RWPE1 (cell line): ENCODE measurements at regions not wholly inside any gene's neighbourhood (a gene's known extent, or its start where the extent isn't known, plus 50 kb on each side); places are given as distances from the start of the nearest gene placed in this dataset.

Experiments used
- CTCF ChIA-PET: fragments of 350-600 bp; sonication (Branson Sonifier 250); formaldehyde crosslinking; extraction: SDS; loops from one replicate; lab custom pipeline; 2021; lab: Yijun Ruan, JAX
- POLR2A ChIA-PET: fragments of 400-600 bp; formaldehyde crosslinking; extraction: SDS; loops from one replicate; lab custom pipeline; 2020; ENCODE audit warnings: antibody characterized with exemption; ENCODE audit not compliant: low non-redundant PET; lab: Yijun Ruan, JAX
- DNase-seq: peaks from one replicate; pipeline ENCODE4 v3.0.0; 2012; ENCODE audit warnings: low spot score
- H3K27ac ChIP-seq: fragments of 450-650 bp; 2 replicates; pipeline ENCODE4 v1.5.1; 2017
- CTCF ChIP-seq: fragments of 450-650 bp; conservative IDR thresholded peaks from 2 replicates; pipeline ENCODE4 v1.5.1; 2017; ENCODE audit warnings: low read depth, mild to moderate bottlenecking

DNA sequence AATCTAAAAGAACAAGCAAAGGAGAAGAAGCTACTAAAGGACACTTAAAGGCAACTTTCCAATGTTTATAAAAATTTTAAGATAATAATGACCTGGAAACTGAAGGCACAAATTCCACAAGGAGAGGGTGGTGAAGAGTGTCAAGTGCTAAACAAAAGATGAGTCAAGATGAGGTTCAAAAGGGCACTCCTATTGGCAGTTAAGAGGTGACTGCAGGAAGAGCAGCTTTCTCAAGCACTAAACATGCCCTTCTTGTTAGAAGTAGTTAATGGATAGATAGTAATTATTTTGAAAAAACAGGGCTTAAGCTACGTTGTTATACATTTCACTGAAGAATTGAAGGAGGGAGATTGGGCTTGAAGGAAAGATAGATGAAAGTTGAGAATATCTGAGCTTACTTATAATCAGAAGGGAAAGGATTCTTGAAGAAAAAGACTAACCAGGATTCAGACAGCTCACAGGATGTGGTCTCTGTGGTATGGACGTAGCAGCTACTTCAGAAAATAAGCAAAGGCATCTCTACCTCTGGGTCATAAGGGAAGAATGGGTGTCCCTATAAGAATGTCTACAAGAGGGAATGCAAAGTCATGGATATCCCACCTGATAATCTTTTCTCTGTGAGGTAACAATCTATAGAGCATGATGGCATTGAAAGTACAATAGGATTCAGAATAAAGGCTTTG is 454.7 kb upstream of the SLC39A10 start:
- DNase-seq, result no peak
- CTCF ChIA-PET, result no interaction called here
- POLR2A ChIA-PET, result no interaction called here
- TF ChIP-seq CTCF, result no peak
- no peak overlapping the region for H3K27ac ChIP-seq

GRCh38 chr2:195199864-195200263 is 457.2 kb upstream of the SLC39A10 start:
- no peak overlapping the region for H3K27ac ChIP-seq
- ChIA-PET CTCF (no interaction called here), POLR2A (no interaction called here)
- no peak for DNase-seq
- no peak for TF ChIP-seq CTCF

DNA sequence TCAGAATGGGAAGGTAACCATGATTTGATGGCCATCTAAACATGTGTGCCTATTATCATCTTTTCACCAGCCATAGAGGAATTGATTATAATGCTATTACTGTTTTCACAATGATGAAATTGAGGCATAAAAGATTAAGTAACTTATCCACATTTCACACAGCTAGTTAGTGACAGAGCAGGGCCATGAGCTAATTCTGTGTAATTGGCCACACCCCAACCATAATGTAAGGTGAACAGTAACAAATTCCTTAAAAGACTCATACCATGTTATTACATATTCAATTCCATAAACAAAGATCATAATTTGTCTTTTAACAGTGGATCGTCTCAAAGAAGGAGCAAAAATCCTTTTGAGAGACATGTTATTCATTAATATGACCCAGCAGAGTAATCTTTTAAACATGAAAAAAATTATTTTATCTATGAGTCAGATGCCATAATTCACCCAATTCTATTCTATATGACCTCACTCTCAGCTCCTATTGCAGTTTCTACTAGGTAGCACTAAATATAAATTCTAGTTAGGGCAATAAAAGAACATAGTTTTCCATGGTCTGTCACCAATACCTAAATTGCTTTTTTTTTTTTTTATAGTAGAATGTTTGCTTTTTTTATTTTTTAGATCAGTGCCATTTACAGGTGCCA is 475.8 kb upstream of the SLC39A10 start:
- no peak overlapping the region for H3K27ac ChIP-seq
- CTCF ChIA-PET, result no interaction called here
- no peak for TF ChIP-seq CTCF
- DNase-seq, result no peak
- POLR2A ChIA-PET, result no interaction called here

GRCh38 chr2:195168369-195168768 is 488.7 kb upstream of the SLC39A10 start:
- CTCF ChIA-PET, result interaction anchor here (0.6 kb wide), 1 partner anchor 910 kb away, joined by 3 read pairs; no protein-coding TSS in a partner anchor

GRCh38 chr2:195164930-195165329 is 492.1 kb upstream of the SLC39A10 start:
- POLR2A ChIA-PET, result no interaction called here
- no peak overlapping the region for H3K27ac ChIP-seq
- no peak for TF ChIP-seq CTCF
- CTCF ChIA-PET, result no interaction called here
- DNase-seq, result no peak

More at GRCh38 chr2:195168369-195168768, 488.7 kb upstream of the SLC39A10 start:
- POLR2A ChIA-PET, result no interaction called here
- TF ChIP-seq CTCF, result no peak
- H3K27ac ChIP-seq, result no peak overlapping the region
- DNase-seq, result no peak

- no peak for TF ChIP-seq CTCF
- H3K27ac ChIP-seq, result no peak overlapping the region
- POLR2A ChIA-PET, result no interaction called here
- CTCF ChIA-PET, result no interaction called here
- DNase-seq, result no peak
These were observed 494.1 kb upstream of the SLC39A10 start for GRCh38 chr2:195162918-195163317.
